Activated CD4-positive, alpha-beta T cell treated with anti-CD3 and anti-CD28 coated beads, Interleukin-2, amount 50 U/mL, for 48 hours (primary cell): ENCODE measurements at regions not wholly inside any gene's neighbourhood (a gene's known extent, or its start where the extent isn't known, plus 50 kb on each side); places are given as distances from the start of the nearest gene placed in this dataset.
"Not testable (repeated sequence)": the region's sequence is repeated elsewhere in the genome, so short reads cannot be mapped to it uniquely, and the experiment has no call there.

Source experiments
- DNase-seq, 2 experiments: peaks; one replicate each; pipeline ENCODE4 v3.0.0-alpha.2; 2020

DNA sequence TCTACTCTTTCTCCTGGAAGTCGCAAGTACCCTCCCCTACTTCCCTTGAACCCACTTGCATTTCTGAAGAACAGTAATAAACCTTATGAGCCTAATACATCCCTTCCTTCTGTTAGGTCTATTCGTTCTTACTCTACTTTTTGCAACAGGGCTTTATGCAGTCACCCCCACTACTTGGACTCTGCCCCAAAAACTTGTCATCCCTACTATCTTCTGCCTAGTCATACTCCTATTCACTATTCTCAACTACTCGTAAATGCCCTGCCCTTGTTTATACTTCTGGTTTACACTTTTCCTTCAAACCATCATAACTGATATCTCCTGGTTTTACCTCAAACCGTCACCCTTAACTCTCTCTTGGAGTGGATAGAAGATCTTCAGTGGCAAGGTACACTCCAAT is 55.2 kb upstream of the SLIT2 start:
- no peak for DNase-seq

DNA sequence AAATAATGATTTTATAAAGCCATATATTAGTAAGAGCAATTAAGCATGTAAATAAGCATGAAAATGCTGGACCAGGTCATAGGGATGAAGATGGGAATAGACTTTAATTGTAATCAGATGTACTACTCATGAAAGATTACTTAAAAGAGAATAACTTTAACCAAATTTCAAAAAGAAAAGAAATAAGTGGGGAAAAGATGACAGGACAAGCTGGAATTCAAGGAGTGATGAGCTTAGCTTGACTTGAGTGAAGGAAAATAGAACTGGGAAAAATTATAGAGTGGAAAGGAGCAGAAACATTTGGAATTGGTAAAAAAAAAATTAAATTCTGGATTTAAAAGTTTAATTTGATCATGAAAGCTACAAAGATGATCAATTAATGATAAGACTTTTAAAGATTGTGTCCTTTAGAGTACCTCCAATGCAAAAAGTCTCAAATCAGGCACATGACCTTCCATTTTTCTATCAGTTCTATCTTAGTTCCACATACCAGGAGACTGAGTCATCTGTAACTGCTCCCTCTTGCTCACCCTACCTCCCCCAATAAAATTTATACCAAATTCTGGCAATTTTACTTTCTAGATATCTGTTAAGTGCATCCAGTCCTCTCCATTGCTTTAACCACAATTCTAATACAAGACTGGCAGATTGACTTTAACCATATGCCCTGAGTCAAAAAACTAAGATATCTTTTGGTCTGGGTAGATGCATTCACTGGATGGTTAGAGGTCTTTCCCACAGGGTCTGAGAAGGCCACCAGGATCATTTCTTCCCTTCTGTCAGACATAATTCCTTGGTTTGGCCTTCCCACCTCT is 56.4 kb upstream of the SLIT2 start:
- no peak for DNase-seq

DNA sequence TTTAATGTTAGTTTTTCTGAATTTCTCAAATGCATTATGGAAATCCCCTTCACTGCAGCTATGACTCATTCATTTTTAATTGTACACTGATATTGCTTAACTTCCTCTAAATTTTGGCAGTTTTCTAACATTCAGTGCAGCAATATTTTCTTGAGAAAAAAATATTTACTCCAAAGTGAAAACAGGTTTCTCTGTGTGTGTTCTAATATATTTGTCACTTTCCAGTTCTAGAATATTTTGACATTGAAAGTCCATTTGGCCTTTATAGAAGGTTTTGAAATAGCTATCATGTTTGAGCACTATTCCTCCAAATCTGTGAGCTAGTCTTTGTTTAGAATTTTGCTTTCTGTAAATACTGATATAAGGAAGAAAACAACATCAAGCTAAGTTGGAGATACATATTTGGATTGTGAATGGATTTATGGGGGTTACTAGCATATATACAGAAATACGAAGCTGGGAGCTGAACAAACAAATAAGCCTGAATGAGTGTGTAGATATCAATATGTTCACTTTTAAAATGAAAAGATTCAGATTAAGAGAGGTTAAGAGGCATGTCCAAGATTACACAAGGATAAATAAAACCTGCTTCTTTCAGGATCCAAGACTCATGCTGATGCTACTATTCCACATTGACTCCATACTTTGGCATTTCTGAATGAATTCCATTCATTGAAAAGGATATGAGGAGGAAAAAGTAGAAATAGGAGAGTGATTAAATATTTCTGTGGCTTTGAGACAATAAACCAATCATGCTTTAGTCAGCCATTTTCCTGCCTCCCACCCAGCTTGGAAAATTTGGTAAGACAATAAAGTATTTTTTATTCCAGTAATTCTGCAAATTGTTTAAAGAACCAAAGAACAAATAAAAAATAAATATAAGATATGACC is 57.3 kb upstream of the SLIT2 start:
- DNase-seq = no peak

DNA sequence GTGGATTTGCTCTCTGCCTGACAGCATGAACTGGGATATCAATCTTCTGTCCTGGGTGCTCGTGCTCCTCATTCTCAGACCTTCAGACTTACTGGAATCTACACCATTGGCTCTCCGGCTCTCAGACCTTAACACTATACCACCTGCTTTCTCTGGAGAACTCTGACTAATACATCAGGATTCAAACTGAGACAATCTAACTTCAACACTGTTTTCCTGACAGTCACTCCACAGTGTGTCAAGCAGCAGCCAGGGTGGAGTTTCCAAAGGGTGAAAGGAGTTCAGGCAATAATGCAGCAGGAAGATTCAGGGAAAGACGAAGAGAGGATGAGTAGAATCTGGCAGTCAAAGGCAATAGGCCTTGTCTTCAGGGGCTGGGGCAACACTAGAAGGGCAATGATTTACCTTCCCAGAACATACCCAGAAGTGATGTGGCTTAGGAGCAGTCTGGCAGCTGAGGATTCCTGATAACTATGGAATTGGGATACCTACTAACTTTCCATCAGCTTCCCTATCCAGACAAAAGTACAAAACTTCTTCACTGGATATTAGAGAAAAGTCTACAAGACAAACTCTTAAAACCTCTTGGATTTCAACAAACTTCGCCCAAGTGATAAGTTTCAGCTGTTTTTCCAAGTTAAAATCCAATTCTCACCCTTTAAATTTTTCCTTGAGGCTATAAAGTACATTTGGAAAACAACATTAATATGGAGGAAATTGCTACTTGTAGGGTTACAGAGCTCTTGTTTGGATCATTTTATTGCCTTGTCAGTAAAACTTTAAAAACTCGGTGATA is 58.4 kb upstream of the SLIT2 start:
- DNase-seq = no peak

DNA sequence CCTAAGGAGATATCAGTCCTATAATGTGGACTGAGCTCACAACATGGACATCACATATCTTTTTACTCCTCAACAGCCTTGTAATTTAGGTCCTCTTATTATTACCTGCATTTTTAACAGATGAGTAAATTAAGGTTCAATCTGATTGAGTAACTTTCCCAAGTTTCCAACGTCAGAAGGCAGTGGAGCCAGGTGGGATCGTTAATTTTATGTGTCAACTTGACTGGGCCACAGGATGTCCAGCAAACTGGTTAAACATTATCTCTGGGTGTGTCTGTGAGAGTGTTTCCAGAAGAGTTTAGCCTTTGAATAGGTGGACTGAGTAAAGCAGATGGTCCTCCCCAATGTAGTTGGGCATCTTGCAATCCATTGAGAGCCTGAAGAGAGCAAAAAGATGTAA is 59.0 kb upstream of the SLIT2 start:
- DNase-seq = no peak

DNA sequence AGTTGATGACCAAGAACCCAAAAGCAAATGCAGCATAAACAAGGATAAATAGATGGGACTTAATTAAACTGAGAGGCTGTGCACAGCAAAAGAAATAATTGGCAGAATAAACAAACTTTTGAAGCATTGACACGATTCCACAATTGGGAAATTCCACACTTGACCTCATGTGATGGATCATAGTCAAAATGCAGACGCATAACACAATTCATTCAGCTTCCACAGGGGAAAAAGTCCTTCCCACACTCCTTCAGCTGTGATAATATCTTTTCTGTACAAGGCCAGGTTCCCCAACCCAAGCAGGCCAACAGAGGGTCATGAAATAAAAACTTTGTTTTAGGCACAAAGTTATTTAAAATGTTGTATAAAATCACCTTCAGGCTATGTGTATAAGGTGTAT is 66.6 kb upstream of the SLIT2 start:
- no peak for DNase-seq

DNA sequence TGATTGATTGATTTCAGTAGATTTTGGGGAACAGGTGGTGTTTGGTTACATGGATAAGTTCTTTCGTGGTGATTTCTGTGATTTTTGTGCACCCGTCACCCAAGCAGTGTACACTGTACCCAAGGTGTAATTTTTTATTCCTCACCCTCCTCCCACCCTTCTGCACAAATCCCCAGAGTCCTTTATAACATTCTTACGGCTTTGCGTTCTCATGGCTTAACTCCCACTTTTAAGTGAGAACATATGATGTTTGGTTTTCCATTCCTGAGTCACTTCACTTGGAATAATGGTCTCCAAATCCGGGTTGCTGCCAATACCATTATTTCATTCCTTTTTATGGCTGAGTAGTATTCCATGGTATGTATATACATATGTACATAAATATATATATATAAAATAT is 68.6 kb upstream of the SLIT2 start:
- DNase-seq = not testable (repeated sequence)

DNA sequence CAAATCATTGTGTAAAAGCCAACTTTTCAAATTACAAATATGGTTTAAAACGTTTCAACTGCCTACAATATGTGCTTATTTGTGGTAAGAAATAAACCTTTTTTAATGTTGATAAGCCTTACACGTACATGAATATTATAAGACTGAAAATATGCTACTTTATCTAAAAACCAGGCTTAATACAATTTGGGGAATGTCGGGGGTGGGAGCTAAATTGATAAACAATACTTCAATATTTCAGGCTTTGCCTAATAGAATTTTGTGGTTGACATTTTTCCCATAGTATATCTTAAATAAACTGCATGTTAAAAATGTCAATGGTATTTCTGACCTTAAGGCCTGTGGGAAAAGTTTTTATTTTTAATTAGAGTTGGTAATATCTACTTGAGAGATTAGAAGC is 69.8 kb upstream of the SLIT2 start:
- no peak for DNase-seq

DNA sequence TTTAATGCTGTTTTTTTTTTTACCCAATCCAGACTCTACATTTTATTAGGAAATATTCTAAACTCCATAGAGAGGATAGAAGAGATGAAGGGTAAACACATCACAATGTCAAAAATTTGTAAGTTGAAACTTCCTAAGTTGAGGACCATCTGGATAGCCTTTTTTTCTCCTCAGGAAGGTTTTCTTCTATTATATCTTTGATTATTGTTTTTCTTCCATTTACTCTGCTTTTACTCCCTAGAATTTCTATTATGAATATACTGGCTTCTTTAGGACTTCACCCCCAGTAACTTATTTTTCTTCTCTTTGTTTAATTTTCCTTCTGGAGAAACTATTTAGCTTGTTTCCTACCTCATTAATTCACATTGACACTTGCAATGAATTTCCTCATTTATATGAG is 71.2 kb upstream of the SLIT2 start:
- DNase-seq = no peak

DNA sequence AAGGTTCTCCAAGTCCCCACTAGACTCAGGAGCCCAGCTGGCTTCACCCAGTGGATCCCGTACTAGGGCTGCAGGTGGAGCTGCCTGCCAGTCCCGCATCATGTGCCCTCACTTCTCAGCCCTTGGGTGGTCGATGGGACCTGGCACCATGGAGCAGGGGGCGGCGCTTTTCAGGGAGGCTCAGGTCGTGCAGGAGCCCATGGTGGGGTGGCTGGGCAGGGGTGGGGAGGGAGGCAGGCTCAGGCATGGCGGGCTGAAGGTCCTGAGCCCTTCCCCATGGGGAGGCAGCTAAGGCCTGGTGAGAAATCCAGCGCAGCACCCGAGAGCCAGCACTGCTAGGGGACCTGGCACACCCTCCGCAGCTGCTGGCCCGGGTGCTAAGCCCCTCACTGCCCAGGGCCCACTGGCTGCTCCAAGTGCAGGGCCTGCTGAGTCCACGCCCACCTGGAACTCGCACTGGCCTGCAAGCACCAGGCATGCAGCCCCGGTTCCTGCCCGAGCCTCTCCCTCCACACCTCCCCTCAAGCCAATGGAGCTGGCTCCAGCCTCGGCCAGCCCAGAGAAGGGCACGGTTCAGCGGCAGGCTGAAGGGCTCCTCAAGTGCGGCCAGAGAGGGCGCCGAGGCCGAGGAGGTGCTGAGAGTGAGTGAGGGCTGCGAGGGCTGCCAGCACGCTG is 72.7 kb upstream of the SLIT2 start:
- DNase-seq = no peak

DNA sequence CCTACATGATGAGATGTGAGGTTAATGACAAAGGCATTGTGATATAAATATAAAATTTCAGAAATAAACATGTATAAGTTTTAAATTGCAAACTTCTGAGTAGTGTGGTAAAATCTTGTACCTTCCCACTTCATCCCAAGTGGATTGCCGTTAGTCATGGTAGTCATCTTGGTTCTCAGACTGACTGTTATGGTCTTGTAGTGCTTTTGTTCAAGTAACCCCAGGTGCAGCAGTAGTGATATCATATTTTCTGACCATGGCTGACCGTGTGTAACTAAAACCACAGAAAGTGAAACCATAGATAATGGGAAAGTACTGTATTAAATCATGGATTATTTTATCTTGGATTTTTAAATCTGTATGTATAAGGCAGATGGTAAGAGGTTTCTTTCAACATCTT is 74.8 kb upstream of the SLIT2 start:
- no peak for DNase-seq

DNA sequence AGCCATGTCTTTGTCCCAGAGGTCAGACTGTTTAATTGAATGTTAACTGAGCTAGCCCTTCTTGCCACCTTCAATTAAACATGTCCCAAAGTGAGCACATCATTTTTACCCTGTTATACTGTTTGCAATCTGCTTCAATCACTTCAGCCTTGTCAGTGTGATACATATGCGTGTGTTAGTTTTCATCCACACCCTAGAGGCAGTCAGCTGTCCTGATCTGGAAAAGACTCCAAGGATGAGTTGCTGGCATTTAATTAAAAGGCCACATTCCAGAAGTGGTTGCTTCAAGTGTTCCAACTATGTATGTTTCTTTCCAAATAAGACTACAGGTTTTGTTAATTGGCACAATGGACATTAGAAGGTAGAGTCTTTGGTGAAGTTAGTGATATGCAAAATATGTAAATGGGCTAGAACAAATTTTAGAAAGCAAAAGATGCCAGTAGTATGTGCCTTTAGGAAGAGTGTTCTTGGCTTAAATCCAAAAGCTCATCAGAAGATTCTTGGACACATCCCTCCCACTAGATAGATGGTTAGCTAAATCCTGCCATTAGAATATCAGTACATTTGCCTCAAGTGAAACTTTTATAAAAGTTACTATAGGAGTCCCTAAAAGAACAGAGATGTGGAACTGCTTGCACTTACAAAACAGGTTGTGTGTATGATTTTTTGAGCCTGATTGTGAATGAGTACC is 79.5 kb upstream of the SLIT2 start:
- DNase-seq = no peak

DNA sequence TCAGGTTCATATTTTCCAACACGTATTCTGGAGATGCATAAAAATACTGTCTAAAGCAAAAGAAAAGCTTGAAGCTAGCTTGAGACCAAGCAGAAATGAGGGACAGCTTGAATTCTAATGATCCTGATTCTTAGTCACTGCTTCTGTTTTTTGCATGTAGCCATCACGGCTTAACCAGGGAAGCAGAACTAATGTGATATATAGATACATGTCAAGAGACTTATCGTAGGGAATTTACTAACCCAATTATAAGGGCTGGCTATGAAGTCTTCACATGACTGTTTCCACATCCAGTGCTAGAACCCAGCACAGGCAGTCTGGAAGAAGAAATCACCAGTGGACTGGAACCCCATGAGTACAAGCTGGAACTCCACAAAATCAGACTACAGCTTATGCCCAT is 85.2 kb upstream of the SLIT2 start:
- no peak for DNase-seq

DNA sequence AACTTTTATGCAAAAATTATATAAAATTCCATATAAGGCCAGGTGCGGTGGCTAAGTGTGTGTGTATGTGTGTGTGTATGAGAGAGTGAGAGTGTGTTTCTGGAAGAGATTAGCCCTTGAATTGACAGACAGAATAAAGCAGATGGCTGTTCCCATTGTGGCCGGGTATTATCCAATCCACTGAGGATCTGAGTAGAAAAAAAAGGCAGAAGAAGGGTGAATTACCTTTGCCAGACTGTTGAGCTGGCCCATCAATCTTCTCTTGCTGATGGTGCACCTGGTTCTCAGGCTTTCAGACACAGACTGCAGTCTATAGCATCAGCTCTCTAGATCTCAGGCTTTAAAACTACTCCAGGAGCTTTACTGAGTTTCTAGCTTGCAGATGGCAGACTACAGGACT is 92.2 kb upstream of the SLIT2 start:
- no peak for DNase-seq

DNA sequence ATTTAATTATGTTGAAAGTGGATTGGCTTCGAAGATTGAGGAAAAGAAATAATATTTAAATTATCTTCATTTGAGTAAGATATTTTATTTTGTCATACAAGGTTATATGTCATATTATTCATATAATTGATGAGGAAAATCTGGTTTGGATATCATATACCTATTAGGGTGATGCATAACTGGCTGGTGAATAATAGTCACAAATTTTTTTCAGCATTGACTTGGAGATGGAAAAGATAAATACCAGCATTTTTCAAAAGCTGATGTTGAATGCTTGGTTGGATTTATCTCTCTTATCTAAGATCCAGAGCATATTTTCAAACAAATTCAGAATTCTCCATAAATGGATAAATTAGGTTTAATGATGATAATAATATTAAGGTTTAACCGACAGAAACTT is 93.5 kb upstream of the SLIT2 start:
- no peak for DNase-seq

DNA sequence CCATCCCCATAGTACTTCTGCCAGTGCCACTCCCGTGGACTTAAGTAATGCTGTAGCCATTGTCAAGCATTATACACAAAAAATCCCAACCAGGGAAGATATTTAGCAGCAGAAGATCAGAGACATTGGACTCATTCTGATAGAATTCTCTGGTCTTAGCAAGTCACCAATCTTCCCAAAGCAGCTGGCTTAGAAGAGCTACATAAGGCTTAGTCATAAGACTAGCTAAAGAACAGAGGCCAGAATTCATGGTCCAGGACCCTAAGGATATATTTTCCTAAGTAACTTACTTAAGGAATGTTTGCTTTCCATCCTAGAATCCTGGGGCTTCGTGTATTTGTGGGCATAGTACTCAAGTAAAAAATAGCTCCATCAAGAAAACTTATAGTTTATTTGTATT is 100.3 kb upstream of the SLIT2 start:
- DNase-seq = no peak

DNA sequence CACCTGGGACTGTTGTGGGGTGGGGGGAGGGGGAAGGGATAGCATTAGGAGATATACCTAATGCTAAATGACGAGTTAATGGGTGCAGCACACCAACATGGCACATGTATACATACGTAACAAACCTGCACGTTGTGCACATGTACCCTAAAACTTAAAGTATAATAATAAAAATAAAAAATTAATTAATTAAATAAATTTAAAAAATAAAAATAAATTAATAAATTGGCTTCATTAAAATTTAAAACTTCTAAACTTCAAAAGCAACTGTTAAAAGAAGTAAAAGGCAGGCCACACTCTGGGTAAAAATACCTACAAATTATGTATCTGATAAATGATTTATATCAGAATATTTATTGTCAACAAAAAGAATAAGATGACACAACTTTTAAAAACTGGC is 102.6 kb upstream of the SLIT2 start:
- not testable (repeated sequence) for DNase-seq

DNA sequence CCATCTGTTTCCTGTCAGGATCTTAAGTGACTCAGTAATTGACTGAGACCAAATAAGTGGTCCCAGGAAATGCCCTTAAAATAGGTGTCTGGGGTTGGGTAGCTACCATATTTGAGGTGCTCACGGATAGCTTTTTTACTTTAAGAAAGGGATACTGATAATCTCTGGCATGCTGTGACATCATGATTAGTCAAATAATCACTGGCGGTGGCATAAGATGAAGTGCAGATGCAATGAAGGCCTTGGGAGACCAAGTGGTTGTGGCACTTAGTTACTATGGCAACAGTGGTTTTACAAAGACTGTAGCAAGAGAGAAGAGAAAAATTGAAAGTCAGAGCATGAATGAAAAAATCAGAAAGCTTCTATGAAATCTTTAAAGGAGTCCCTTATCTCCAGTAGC is 114.5 kb upstream of the SLIT2 start:
- DNase-seq = no peak

DNA sequence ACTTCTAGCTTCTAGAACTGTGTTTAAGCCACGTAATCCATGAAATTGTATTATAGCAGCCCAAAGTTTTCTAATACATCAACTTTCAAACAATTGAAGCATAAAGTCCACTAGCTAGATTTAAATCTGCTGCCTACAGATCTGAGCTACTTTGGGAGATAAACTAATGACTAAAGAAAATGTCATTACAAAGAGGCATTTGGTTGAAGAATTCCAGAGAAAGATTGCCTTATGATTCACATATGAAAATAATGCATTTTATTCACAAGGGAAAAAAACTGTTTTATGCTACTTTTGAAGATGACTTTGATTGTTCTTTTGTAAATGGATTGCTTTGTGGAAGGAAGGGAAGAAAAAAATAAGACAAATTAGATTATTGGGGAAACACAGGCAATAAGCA is 124.1 kb upstream of the SLIT2 start:
- no peak for DNase-seq

DNA sequence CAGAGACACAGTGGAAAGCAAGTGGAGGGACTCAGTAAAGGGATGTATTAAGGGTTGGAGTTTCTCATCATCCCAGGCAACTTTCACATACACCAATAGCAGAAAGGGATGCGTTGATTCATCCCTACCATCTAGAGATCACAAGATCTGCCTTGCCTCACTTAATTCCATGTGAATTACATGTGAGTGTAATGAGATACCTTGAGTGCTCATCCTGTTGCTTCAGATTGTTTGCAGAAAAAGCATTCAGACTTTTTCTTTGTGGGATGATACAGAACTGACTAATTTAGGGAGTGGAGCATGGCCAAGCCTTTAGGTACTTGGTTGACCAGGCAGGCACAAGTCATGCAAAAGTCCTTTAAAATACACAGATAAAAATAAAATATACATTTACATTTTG is 124.8 kb upstream of the SLIT2 start:
- DNase-seq = no peak

DNA sequence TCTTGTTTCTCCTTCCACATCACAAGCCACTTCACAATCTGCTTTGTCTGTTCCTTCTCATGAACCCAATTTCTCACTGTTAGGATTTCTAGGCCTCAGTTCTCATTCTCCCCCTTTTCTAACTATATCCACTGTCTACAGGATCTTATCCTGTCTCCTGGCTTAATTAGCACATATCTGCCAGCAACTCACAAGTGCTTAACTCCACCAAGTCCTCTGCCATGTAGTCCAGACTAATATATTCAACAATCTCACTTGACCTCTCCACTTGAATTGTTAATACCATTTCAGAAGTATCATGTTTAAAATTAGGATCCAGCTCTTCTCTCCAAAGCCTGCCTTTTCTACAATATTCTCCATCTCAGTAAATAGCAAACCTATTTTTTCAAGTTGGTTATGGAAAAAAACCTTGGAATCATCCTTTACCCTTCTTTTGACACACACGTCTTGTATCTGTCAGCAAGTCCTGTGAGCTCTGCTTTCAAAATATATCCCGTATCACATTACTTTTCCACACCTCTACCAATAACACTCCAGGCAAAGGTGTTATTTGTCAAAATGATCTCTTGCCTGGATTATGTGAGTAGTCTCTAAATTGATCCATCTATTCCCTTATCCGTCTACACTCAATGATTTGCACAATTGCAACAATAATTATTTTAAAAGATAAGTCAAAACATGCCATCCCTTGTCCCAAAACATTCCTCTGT is 127.2 kb upstream of the SLIT2 start:
- no peak for DNase-seq
